HCT116 (cell line): ENCODE measurements at regions not wholly inside any gene's neighbourhood (a gene's known extent, or its start where the extent isn't known, plus 50 kb on each side); places are given as distances from the start of the nearest gene placed in this dataset.

Experiments
- CTCF ChIP-seq, 3 experiments: fragments of 200-600 bp in 1 of 3; sonication (generic) in 1 of 3; IDR thresholded peaks in 2 of 3; conservative IDR thresholded peaks in 1 of 3; 2 replicates each; pipeline ENCODE4 v1.5.1; 2012 to 2017; ENCODE audit warnings: low read depth in 2 of 3, low read length in 2 of 3, antibody characterized with exemption in 1 of 3, borderline replicate concordance in 1 of 3, control low read depth in 1 of 3, mild to moderate bottlenecking in 1 of 3, mixed read lengths in 1 of 3, mixed run types in 1 of 3, moderate library complexity in 1 of 3; ENCODE audit not compliant: insufficient read depth in 1 of 3
- EZH2 ChIP-seq: fragments of 200-600 bp; sonication (generic); IDR thresholded peaks from 2 replicates; pipeline ENCODE4 v1.6.1; 2017; ENCODE audit warnings: antibody characterized with exemption, mixed run types
- JUND ChIP-seq: IDR thresholded peaks from 2 replicates; pipeline ENCODE4 v1.6.1; 2012
- POLR2A ChIP-seq: IDR thresholded peaks from 2 replicates; pipeline ENCODE4 v1.7.0; 2011; ENCODE audit warnings: borderline replicate concordance; ENCODE audit not compliant: insufficient read depth, insufficient read length; ENCODE audit errors: extremely low read depth
- POLR2AphosphoS5 ChIP-seq: IDR thresholded peaks from 2 replicates; pipeline ENCODE4 v1.6.1; 2011; ENCODE audit warnings: mild to moderate bottlenecking, low read depth, low read length, moderate library complexity
- SP1 ChIP-seq: IDR thresholded peaks from 2 replicates; pipeline ENCODE4 v1.6.1; 2012; ENCODE audit warnings: low read depth
- TF ChIP-seq, protein P1 (sequence below): IDR thresholded peaks from 2 replicates; pipeline ENCODE4 v1.6.1; 2012; ENCODE audit warnings: low read depth

DNA sequence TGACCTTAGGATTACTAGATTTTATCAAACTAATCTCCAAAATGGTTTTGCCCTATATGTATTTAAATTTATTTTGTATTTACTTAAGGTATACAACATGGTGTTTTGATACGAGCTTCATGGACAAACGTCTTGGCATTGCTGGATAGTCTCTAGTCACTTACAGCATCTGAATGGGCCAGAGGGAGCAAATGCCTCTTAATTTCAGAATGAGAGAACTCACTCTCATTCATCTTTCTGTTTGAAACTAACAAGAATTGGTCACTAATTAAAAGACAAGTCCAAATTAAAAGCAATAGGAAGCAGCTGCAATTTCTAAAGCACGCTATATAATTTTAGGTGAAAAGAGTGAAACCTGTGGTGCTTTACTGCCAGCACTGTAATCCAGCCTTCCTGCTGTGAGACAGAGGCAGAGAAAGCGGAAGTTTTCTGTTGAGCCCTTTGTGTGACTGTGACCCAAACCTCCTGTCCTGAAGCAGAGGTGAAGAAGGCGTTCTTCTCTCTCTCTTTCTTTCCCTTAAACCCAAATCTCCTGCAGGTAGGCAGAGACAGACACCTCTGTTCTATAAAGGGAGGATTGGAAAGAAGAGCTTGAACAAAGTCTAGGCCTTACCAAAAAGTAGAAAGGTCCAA, 184.6 kb upstream of the NAV3 start:
- TF ChIP-seq JUND = no peak
- TF ChIP-seq SP1 = no peak
- TF ChIP-seq, protein P1, sequence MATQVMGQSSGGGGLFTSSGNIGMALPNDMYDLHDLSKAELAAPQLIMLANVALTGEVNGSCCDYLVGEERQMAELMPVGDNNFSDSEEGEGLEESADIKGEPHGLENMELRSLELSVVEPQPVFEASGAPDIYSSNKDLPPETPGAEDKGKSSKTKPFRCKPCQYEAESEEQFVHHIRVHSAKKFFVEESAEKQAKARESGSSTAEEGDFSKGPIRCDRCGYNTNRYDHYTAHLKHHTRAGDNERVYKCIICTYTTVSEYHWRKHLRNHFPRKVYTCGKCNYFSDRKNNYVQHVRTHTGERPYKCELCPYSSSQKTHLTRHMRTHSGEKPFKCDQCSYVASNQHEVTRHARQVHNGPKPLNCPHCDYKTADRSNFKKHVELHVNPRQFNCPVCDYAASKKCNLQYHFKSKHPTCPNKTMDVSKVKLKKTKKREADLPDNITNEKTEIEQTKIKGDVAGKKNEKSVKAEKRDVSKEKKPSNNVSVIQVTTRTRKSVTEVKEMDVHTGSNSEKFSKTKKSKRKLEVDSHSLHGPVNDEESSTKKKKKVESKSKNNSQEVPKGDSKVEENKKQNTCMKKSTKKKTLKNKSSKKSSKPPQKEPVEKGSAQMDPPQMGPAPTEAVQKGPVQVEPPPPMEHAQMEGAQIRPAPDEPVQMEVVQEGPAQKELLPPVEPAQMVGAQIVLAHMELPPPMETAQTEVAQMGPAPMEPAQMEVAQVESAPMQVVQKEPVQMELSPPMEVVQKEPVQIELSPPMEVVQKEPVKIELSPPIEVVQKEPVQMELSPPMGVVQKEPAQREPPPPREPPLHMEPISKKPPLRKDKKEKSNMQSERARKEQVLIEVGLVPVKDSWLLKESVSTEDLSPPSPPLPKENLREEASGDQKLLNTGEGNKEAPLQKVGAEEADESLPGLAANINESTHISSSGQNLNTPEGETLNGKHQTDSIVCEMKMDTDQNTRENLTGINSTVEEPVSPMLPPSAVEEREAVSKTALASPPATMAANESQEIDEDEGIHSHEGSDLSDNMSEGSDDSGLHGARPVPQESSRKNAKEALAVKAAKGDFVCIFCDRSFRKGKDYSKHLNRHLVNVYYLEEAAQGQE = no peak
- TF ChIP-seq CTCF (IDR thresholded peaks at IDR 0.05 in 2 of 3, conservative IDR thresholded peaks at IDR 0.05 in 1 of 3; ENCODE audit: borderline replicate concordance in 1 of 3, insufficient read depth in 1 of 3, low read depth in 2 of 3, low read length in 2 of 3) = no peak
- TF ChIP-seq POLR2AphosphoS5 = no peak
- TF ChIP-seq POLR2A = no peak
- no peak for TF ChIP-seq EZH2
